DOHH2 (cell line): ENCODE measurements at regions not wholly inside any gene's neighbourhood (a gene's known extent, or its start where the extent isn't known, plus 50 kb on each side); places are given as distances from the start of the nearest gene placed in this dataset.

Experiments used
- H3F3A ChIP-seq: fragments of 200-600 bp; sonication (generic), shearing (Covaris generic); 2 replicates; pipeline ENCODE4 v1.6.0; 2016; ENCODE audit warnings: antibody characterized with exemption, mild to moderate bottlenecking; ENCODE audit not compliant: control insufficient read depth, insufficient read depth
- H3K27ac ChIP-seq: fragments of 200-600 bp; sonication (generic); 2 replicates; pipeline ENCODE4 v1.5.1; 2014; ENCODE audit warnings: low read depth, mild to moderate bottlenecking, low read length, moderate library complexity
- H3K27me3 ChIP-seq: fragments of 200-600 bp; sonication (generic); 2 replicates; pipeline ENCODE4 v1.6.1; 2014; ENCODE audit warnings: mild to moderate bottlenecking, low read length, mixed read lengths; ENCODE audit not compliant: control insufficient read depth
- H3K36me3 ChIP-seq: fragments of 200-600 bp; sonication (generic); 2 replicates; pipeline ENCODE4 v1.6.1; 2014; ENCODE audit warnings: mild to moderate bottlenecking, low read length, moderate library complexity, mixed read lengths; ENCODE audit not compliant: control insufficient read depth
- H3K4me1 ChIP-seq: fragments of 200-600 bp; sonication (generic); 2 replicates; pipeline ENCODE4 v1.6.1; 2014; ENCODE audit warnings: mild to moderate bottlenecking, low read length, mixed read lengths; ENCODE audit not compliant: control insufficient read depth
- H3K4me2 ChIP-seq: fragments of 200-600 bp; sonication (generic); 2 replicates; pipeline ENCODE4 v1.6.0; 2014; ENCODE audit warnings: mild to moderate bottlenecking, low read length, moderate library complexity
- H3K4me3 ChIP-seq: fragments of 200-600 bp; sonication (generic); 2 replicates; pipeline ENCODE4 v1.5.1; 2014; ENCODE audit warnings: mild to moderate bottlenecking, low read length, mixed read lengths
- H3K79me2 ChIP-seq: fragments of 200-600 bp; sonication (generic); 2 replicates; pipeline ENCODE4 v1.6.1; 2014; ENCODE audit warnings: mild to moderate bottlenecking, low read length, mixed read lengths; ENCODE audit not compliant: control insufficient read depth
- H3K9me2 ChIP-seq: fragments of 200-600 bp; sonication (generic); replicated peaks from 2 replicates; pipeline ENCODE4 v1.6.1; 2014; ENCODE audit warnings: mild to moderate bottlenecking, low read length, mixed read lengths; ENCODE audit not compliant: control insufficient read depth
- H3K9me3 ChIP-seq: fragments of 200-600 bp; sonication (generic); 2 replicates; pipeline ENCODE4 v1.6.1; 2014; ENCODE audit warnings: antibody characterized with exemption, low read length, mixed read lengths; ENCODE audit not compliant: control insufficient read depth, insufficient read depth
- H4K20me1 ChIP-seq: fragments of 200-600 bp; sonication (generic); 2 replicates; pipeline ENCODE4 v1.6.0; 2014; ENCODE audit warnings: low read depth, mild to moderate bottlenecking, antibody characterized with exemption, low read length, moderate library complexity; ENCODE audit not compliant: control insufficient read depth, insufficient read depth
- CTCF ChIP-seq: fragments of 200-600 bp; sonication (generic); IDR thresholded peaks from one replicate; pipeline ENCODE4 v1.5.1; 2014; ENCODE audit warnings: antibody characterized with exemption, mild to moderate bottlenecking, low read depth, low read length; ENCODE audit not compliant: poor library complexity, severe bottlenecking
- EZH2phosphoT487 ChIP-seq: fragments of 200-600 bp; sonication (generic); IDR thresholded peaks from 2 replicates; pipeline ENCODE4 v1.6.1; 2017; ENCODE audit warnings: borderline replicate concordance, mild to moderate bottlenecking, antibody characterized with exemption, low read length, moderate library complexity, mixed read lengths

- H3K36me3 ChIP-seq: no peaks in the 10 kb centered on the region
- H3K4me2 ChIP-seq: no peak overlapping the region
- no peaks in the 10 kb centered on the region for H3K9me2 ChIP-seq
- no peaks in the 10 kb centered on the region for H3K4me1 ChIP-seq
- H3K79me2 ChIP-seq: no peaks in the 10 kb centered on the region
- no peak for TF ChIP-seq EZH2phosphoT487
- no peak for TF ChIP-seq CTCF
- H3K27me3 ChIP-seq: no peaks in the 10 kb centered on the region
- no peaks in the 10 kb centered on the region for H4K20me1 ChIP-seq
- H3K27ac ChIP-seq: no peak overlapping the region
- H3K4me3 ChIP-seq: no peak overlapping the region
- no peaks in the 10 kb centered on the region for H3K9me3 ChIP-seq
- H3F3A ChIP-seq: no peaks in the 10 kb centered on the region
Measured at GRCh38 chr10:22058201-22058600, 54.7 kb upstream of the DNAJC1 start.

GRCh38 chr10:22054961-22055360 is 51.4 kb upstream of the DNAJC1 start:
- H3K36me3 ChIP-seq: no peaks in the 10 kb centered on the region
- no peak overlapping the region for H3K27ac ChIP-seq
- TF ChIP-seq EZH2phosphoT487: no peak
- TF ChIP-seq CTCF: no peak
- no peak overlapping the region for H3K4me3 ChIP-seq
- H3K9me2 ChIP-seq: no peaks in the 10 kb centered on the region
- no peaks in the 10 kb centered on the region for H3K79me2 ChIP-seq
- H4K20me1 ChIP-seq: no peaks in the 10 kb centered on the region
- no peaks in the 10 kb centered on the region for H3F3A ChIP-seq
- H3K9me3 ChIP-seq: no peaks in the 10 kb centered on the region
- no peak overlapping the region for H3K4me2 ChIP-seq
- no peaks in the 10 kb centered on the region for H3K4me1 ChIP-seq
- H3K27me3 ChIP-seq: no peaks in the 10 kb centered on the region
